NCI-H748 (cell line): ENCODE measurements at regions not wholly inside any gene's neighbourhood (a gene's known extent, or its start where the extent isn't known, plus 50 kb on each side); places are given as distances from the start of the nearest gene placed in this dataset.
"Not testable (repeated sequence)": the region's sequence is repeated elsewhere in the genome, so short reads cannot be mapped to it uniquely, and the experiment has no call there.

Experiments used
- DNase-seq: peaks from one replicate; lab custom pipeline; 2025; ENCODE audit not compliant: unreplicated experiment; lab: John Stamatoyannopoulos, UW

DNA sequence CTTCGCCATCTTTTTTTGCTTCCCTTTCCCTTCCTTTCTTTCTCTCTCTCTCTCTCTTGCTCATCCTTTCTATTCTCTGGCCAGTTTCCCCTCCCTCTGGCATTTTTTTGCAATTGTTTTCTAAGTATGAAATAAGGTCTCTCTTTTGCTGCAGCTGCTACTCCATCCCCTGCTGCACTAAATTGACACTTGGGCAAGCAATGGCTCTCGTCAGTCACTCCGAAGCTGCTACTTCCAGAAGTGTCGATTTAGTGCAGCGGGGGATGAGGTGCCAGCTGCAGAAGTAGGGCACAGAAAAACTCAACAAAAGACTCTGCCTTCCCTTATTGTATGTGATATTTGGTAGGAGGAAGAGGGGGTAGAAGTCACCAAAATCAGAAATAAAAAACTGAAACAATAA, 642.3 kb downstream of the RWDD3 start:
- peak; percentile 2 for DNase-seq

DNA sequence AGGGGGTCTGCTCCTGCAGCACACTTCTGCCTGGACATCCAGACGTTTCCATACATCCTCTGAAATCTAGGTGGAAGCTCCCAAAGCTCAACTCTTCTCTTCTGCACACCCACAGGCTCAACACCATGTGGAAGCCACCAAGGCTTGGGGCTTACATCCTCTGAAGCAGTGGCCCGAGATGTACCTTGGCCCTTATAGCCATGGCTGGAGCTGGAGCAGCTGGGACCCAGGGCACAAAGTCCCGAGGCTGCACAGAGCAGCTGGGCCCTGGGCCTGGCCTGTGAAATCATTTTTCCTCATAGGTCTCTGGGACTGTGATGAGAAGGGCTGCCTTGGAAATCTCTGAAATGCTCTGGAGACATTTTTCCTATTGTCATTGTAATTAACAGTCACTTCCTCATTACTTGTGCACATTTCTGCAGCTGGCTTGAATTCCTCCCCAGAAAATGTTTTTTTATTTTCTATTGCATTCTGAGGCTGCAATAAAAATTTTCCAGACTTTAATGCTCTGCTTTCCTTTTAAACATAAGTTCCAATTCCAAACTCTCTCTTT, 645.6 kb downstream of the RWDD3 start:
- DNase-seq = no peak

- DNase-seq = no peak
Measured at GRCh38 chr1:95888941-95889390, 655.0 kb downstream of the RWDD3 start.

DNA sequence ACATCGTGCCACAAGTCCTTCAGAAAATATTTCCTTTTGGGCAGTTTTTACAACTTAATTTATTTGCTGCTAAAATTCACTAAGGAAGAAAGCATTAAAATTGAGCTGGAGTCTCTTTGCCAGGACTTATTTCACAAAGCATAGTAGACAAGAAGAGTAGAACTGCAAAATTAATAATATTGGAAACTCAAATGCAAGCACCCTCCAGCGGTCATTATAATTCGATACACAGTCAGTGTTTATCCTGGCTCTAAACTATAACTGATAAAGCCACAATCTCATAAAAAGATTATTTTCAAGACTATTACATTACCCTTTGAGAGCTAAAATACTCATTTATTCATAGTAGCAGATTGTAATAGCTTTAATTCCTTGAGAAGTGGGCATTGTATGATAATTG, 655.4 kb downstream of the RWDD3 start:
- no peak for DNase-seq

- DNase-seq = no peak
Measured at GRCh38 chr1:95893921-95894320, 659.9 kb downstream of the RWDD3 start.

DNA sequence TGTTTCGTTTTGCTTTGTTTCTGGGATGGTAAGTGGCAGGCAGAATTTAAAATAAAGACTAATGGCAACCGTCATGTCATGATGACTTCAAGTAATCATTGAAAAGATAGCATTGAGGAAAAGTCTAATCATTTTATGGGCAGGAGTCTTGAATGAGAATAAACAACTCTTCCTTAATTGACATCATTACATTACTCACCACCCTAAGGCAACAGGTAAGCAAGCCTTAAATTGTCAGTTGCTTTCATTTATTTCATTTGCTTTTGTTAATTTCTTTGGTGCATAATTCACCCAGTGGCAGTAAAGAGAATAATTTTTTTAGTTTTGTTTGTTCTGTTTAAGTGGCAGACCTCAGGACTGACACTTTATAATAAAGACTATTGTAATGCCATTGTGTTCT, 669.0 kb downstream of the RWDD3 start:
- no peak for DNase-seq

DNA sequence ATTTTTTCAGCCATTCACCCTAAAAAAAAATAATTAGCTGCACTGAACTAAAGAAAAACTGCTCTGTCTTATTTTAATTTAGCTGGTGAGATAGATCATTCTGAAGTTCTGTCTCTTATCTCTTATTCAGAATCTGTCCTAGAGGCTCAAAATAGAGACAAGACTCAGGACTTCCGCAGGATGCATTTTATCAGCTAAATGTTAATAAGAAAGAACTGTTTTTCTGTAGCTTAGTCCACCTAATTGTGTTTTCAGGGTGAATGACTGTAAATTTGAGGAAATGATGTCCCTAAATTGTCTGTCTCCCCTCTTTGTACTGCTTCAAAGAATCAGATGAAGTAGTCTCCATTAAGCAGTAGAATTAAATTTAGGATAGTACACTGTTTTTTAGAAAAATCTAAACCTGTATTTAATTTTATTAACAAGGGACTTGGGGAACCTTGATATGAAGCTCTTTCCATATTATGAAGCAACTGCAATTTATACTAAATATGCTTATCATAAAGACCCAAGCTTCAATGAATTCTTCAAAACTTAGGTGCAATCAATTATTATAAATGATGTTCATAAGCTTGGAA, 671.9 kb downstream of the RWDD3 start:
- DNase-seq = no peak

GRCh38 chr1:95911739-95912138, 677.7 kb downstream of the RWDD3 start:
- DNase-seq = not testable (repeated sequence)

GRCh38 chr1:95916616-95917015, 682.6 kb downstream of the RWDD3 start:
- peak; percentile 52 for DNase-seq

DNA sequence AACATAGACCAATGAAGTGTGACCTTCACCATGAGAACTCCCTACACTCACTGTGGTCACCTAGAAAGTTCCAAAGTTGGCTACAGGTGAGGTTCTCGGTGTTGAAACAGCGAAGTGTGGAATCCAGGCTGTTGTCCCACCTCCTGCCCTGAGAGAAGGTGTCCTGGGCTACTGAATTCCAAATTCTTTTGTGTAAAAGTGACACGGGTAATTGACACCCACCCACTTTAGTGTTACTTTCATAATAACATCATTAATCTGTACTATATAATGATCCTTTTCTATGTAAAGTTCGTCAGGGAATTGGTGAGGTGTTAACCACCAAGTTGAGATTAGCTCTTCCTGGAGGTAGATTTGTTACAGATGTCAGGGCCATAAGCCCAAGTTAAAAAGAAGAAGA, 690.7 kb downstream of the RWDD3 start:
- DNase-seq = no peak

- DNase-seq = no peak
Measured at GRCh38 chr1:95926331-95926730, 692.3 kb downstream of the RWDD3 start.

DNA sequence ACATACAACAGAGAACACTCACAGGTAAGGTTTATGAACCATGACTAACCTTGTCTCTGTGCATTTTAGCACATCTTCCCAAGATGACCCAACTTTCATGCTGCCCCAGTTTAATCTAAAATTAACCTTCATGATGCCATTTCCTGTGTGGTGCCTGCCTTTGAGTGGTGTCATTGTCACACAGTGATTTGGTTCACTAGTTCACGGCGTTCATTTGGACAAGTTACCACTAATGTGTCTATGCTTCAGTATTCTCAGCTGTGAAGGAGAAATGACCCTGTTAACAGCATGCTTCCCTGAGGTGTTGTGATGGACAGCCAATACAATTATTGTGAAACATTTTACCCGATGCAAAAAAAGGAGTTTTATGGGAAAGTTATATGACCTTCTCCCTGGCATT, 693.1 kb downstream of the RWDD3 start:
- no peak for DNase-seq

DNA sequence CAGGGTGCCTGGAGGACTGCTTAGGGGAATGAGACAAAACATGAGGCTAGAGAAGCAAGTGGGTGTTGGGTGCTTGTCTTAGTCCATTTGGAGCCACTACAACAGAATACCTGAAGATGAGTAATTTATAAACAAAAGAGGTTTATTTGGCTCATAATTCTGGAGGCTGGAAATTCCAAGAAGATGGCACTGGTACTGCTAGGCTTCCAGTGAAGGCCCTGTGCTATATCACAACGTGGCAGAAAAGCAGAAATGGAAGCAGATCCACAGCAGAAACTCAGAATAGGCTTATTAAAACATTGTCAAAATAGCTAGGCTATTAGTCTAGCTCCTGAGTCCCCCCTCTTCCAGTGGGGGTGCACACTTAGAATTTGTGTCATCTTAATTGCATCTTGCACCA, 701.7 kb downstream of the RWDD3 start:
- DNase-seq = no peak

- no peak for DNase-seq
Measured at GRCh38 chr1:95941121-95941798, 707.2 kb downstream of the RWDD3 start.

DNA sequence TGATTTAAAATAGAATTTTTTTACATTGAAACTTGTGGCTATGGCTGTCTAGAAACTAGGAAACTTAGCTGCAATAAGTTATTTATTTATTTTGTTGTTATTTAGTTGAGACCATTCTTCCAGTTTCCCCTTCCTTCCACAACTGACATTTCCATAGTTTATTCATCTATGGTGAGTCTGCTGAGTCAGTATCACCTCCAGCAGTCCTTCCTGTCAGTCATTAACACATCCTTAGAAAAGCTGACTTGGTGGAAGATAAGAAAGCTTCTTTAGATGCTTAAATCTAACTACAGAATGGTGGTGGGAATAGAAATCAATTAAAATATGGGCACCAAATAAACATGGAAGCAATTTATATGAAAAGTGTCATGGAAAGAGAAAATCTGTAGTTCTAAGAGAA, 714.0 kb downstream of the RWDD3 start:
- no peak for DNase-seq

- DNase-seq = peak; percentile 6
Measured at GRCh38 chr1:95951371-95952102, 717.5 kb downstream of the RWDD3 start.

- DNase-seq = peak; percentile 34
Measured at GRCh38 chr1:95953015-95953414, 719.0 kb downstream of the RWDD3 start.

DNA sequence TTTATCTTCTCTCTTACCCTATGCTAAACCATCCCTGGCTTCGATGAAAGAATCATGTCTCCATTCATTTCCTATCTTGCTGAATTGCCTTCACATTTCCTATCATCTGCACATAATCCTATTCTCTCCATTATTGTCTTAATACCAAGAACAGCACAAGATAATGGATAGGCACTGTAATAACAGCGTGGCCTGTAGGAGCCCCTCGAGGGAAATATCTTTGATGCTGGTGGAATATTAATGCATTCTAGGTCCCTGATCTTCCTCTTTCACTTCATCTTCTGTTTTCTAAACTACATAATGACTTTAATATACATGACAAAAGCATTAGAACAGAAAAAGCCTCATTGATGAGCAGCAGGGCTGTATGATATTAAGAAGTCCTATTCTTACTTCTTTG, 720.6 kb downstream of the RWDD3 start:
- no peak for DNase-seq

- DNase-seq = no peak
Measured at GRCh38 chr1:95956215-95956614, 722.2 kb downstream of the RWDD3 start.

- no peak for DNase-seq
Measured at GRCh38 chr1:95957748-95958147, 723.7 kb downstream of the RWDD3 start.

GRCh38 chr1:95966866-95967265, 732.9 kb downstream of the RWDD3 start:
- no peak for DNase-seq

DNA sequence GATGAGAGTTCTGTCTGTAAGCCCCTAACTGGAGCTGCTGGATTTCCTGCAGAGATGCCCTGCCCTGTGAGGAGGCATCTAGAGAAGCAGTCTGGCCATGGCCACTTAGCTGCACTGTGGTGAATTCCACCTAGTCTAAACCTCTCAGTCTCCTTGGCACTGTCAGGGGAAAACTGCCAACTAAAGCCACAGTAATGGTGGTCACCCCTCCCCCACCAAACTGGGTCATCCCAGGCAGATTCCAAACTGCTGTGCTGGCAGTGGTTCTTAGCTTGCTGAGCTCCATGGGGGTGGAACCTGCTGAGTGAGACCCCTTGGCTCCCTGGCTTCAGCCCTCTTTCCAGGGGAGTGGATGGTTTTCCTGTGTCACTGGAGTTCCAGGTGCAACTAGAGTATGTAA, 740.6 kb downstream of the RWDD3 start:
- DNase-seq = no peak
